Mucosa of rectum (tissue), 2 donors: ENCODE measurements at regions not wholly inside any gene's neighbourhood (a gene's known extent, or its start where the extent isn't known, plus 50 kb on each side); places are given as distances from the start of the nearest gene placed in this dataset.
A peak's percentile ranks its signal among the peaks of the same experiment; 100 is the strongest.

Experiments
- H3K27ac ChIP-seq, 2 donors: one replicate each; pipeline ENCODE4 v1.7.0; 2013; ENCODE audit warnings: inconsistent platforms in 2 of 2, low read depth in 2 of 2, low read length in 2 of 2
- H3K27me3 ChIP-seq, 2 donors: one replicate each; pipeline ENCODE4 v1.7.0; 2013; ENCODE audit warnings: low read length in 2 of 2; ENCODE audit not compliant: control insufficient read depth in 2 of 2, insufficient read depth in 2 of 2
- H3K36me3 ChIP-seq, 2 donors: one replicate each; pipeline ENCODE4 v1.7.0; 2013; ENCODE audit warnings: low read length in 2 of 2; ENCODE audit not compliant: control insufficient read depth in 2 of 2, insufficient read depth in 2 of 2
- H3K4me1 ChIP-seq, 2 donors: one replicate each; pipeline ENCODE4 v1.7.0; 2013; ENCODE audit warnings: low read length in 2 of 2, mild to moderate bottlenecking in 1 of 2; ENCODE audit not compliant: control insufficient read depth in 2 of 2, insufficient read depth in 2 of 2
- H3K4me3 ChIP-seq, 2 donors: one replicate each; pipeline ENCODE4 v1.7.0; 2013; ENCODE audit warnings: low read length in 2 of 2
- H3K9ac ChIP-seq, 2 donors: one replicate each; pipeline ENCODE4 v1.7.0; 2013; ENCODE audit warnings: low read length in 2 of 2, low read depth in 1 of 2, mild to moderate bottlenecking in 1 of 2
- H3K9me3 ChIP-seq, 2 donors: one replicate each; pipeline ENCODE4 v1.7.0; 2013; ENCODE audit warnings: low read length in 2 of 2; ENCODE audit not compliant: control insufficient read depth in 2 of 2
- donor health status: healthy.
- donor health status: Normal muscosa, but diverticular disease.

DNA sequence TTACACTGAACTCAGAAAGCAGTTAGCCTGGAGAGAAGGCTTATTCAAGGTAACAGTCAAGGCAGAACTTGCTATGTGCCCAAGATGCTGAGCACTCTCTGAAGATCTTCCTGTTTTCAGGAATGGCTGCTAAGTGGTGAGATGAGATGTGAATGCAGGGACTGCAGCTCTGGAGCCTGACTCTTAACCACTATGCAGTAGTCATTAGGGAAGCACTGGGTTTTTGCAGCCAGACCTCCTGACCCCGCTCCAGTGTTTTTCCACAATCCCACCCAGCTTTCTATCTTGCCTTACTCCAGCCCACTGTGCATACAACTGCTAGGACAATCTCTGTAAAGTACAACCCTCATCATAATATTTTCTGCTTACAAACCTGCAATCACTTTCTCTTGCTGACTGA, 95.2 kb upstream of the LNX1 start:
- H3K27me3 ChIP-seq, result no peaks in the 10 kb centered on the region
- no peak overlapping the region for H3K4me3 ChIP-seq
- H3K9ac ChIP-seq, result no peak overlapping the region
- no peaks in the 10 kb centered on the region for H3K36me3 ChIP-seq
- H3K9me3 ChIP-seq, result no peaks in the 10 kb centered on the region
- H3K4me1 ChIP-seq, result no peaks in the 10 kb centered on the region
- H3K27ac ChIP-seq, result no peak overlapping the region

DNA sequence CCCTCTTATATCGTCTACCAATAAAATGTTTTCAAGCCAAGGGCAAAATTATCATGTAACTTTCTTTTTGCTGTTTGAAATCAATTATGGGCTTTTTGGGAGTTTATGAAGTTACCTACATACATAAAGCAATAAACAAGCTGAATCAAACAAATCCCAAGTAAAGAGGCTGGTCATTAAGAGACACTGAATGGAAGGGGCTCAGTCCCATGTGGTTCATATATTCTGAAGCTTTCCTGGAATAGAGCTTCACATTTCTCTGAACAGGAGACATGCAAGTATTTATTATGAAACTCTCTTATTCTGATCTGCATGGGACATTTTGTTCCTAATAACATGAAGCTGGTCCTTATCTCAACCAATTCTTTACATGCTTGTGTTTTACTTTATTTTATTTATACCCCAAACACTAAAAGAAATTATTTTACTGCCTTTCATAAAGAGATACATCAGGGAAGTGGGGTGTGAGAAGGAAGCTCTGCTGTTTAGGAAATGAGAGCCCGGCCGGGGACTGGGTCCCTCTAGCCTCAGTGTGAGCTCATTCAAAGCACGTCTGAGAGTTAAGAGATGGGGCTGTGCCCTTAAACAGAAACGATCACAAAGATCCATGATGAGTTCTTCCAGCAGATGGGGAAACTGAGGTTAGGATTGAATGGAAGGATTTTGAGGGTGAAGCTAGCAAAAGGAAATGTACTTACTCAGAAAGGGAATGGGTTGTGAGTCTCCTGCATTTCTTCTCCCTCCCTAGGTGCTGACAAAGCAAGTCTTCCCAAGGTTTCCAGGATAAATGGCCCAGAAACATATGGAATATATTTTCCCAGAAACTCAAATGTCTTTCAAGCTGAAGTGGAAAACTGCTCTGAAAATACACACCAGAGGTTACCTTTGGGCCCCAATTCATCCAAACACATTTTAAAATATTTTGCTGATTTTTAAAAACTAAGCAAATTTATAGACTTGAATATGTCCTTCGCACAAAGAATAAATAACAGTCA, 93.1 kb upstream of the LNX1 start:
- Histone ChIP-seq H3K36me3 (no peaks in the 10 kb centered on the region), H3K27ac (no peak overlapping the region), H3K4me3 (no peak overlapping the region), H3K9ac (no peak overlapping the region), H3K4me1 (no peaks in the 10 kb centered on the region), H3K9me3 (no peaks in the 10 kb centered on the region), H3K27me3 (no peaks in the 10 kb centered on the region)

DNA sequence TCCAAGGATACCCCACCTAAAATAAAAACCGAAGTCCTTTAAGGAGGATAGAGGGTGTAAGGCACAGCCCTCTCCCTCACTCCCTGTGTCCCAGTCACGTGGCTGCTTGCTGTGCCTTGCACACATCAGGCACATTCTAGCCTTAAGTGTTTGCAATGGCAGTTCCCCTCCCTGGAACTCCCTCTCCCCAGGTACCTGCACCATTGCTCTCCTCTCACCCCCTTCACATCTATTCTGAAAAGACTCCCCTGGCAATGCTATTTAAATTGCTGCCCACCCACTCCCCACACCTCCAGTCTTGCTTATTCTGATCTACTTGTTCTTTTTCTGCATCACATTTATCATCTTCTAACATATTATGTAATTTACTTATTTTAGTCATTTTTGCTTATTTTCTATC, 91.6 kb upstream of the LNX1 start:
- Histone ChIP-seq H3K36me3 (no peaks in the 10 kb centered on the region), H3K27ac (no peak overlapping the region), H3K4me3 (no peak overlapping the region), H3K9ac (no peak overlapping the region), H3K4me1 (no peaks in the 10 kb centered on the region), H3K27me3 (no peaks in the 10 kb centered on the region), H3K9me3 (no peaks in the 10 kb centered on the region)

- Histone ChIP-seq H3K4me3 (no peak overlapping the region), H3K9me3 (no peaks in the 10 kb centered on the region), H3K4me1 (no peaks in the 10 kb centered on the region), H3K9ac (no peak overlapping the region), H3K36me3 (no peaks in the 10 kb centered on the region), H3K27me3 (no peaks in the 10 kb centered on the region), H3K27ac (no peak overlapping the region)
These were observed 90.9 kb upstream of the LNX1 start for GRCh38 chr4:53682196-53682595.

- Histone ChIP-seq H3K9me3 (no peaks in the 10 kb centered on the region), H3K27ac (no peak overlapping the region), H3K4me3 (no peak overlapping the region), H3K36me3 (no peaks in the 10 kb centered on the region), H3K4me1 (no peaks in the 10 kb centered on the region), H3K9ac (no peak overlapping the region), H3K27me3 (no peaks in the 10 kb centered on the region)
These were observed 89.3 kb upstream of the LNX1 start for GRCh38 chr4:53680598-53680997.

- Histone ChIP-seq H3K4me1 (no peaks in the 10 kb centered on the region), H3K9me3 (no peaks in the 10 kb centered on the region), H3K27ac (no peak overlapping the region), H3K36me3 (no peaks in the 10 kb centered on the region), H3K9ac (no peak overlapping the region), H3K4me3 (no peak overlapping the region), H3K27me3 (no peaks in the 10 kb centered on the region)
These were observed 88.9 kb upstream of the LNX1 start for GRCh38 chr4:53680168-53680567.

DNA sequence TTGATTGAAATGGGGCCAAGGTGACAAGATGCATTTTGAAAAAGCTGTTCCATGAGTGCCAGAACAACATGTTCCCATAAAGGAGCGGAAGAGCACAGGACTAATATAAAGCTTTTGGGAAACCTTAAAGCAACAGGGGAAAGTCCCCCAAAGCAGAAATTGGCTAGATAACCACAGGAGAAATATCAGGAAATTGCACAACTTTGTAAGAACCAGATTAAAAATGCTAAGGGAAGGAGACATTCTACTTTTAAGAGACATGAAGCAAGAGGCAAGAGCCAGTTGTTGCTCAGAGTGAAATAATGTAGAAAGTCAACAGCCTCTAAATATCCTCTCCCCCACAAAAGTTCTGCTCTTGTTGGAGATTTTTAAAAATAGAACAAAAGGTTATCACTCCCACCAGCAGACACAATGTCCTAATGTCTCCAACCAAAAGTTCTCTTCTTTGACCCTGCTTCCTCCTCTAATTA, 85.2 kb upstream of the LNX1 start:
- H3K9me3 ChIP-seq, result no peaks in the 10 kb centered on the region
- H3K27ac ChIP-seq, result peak overlapping the region in 1 of 2 donors; percentile 38
- no peak overlapping the region for H3K9ac ChIP-seq
- no peaks in the 10 kb centered on the region for H3K4me1 ChIP-seq
- no peaks in the 10 kb centered on the region for H3K27me3 ChIP-seq
- H3K4me3 ChIP-seq, result no peak overlapping the region
- H3K36me3 ChIP-seq, result no peaks in the 10 kb centered on the region

- Histone ChIP-seq H3K9ac (no peak overlapping the region), H3K27ac (no peak overlapping the region), H3K27me3 (no peaks in the 10 kb centered on the region), H3K9me3 (no peaks in the 10 kb centered on the region), H3K36me3 (no peaks in the 10 kb centered on the region), H3K4me1 (no peaks in the 10 kb centered on the region), H3K4me3 (no peak overlapping the region)
These were observed 83.6 kb upstream of the LNX1 start for GRCh38 chr4:53674903-53675302.

DNA sequence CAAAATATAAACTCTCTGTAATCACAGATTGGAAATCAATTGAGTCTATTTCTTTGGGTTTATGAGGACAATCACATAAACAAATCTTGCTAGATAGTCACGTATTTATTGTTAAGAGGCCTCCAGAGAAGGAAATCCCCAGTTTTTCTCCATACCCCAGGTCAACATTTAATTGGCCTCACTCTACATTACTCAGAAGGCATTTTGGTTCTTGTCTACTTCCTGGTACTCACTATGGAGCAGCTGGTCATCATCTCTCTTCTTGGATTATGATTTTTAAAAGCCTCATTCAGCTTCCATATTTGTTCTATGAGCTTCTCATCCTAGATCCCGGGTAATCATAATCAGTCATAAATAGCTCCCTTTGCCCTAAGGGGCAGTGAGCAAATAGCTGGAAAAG, 81.6 kb upstream of the LNX1 start:
- no peak overlapping the region for H3K9ac ChIP-seq
- H3K27me3 ChIP-seq, result no peaks in the 10 kb centered on the region
- H3K27ac ChIP-seq, result no peak overlapping the region
- H3K4me3 ChIP-seq, result no peak overlapping the region
- no peaks in the 10 kb centered on the region for H3K9me3 ChIP-seq
- no peaks in the 10 kb centered on the region for H3K4me1 ChIP-seq
- no peaks in the 10 kb centered on the region for H3K36me3 ChIP-seq

- Histone ChIP-seq H3K4me3 (no peak overlapping the region), H3K9me3 (no peaks in the 10 kb centered on the region), H3K4me1 (no peaks in the 10 kb centered on the region), H3K9ac (no peak overlapping the region), H3K36me3 (no peaks in the 10 kb centered on the region), H3K27me3 (no peaks in the 10 kb centered on the region), H3K27ac (no peak overlapping the region)
These were observed 80.5 kb upstream of the LNX1 start for GRCh38 chr4:53671757-53672156.
